Large intestine (tissue), 3 donors: ENCODE measurements at regions not wholly inside any gene's neighbourhood (a gene's known extent, or its start where the extent isn't known, plus 50 kb on each side); places are given as distances from the start of the nearest gene placed in this dataset.

Source experiments
- DNase-seq, 2 donors: peaks; one replicate each; pipeline versions ENCODE4 v3.0.0 to v3.0.0-alpha.2; 2013
- H3K27ac ChIP-seq: one replicate; pipeline ENCODE4 v1.5.1; 2013; ENCODE audit warnings: low read length
- H3K27me3 ChIP-seq: 2 replicates; pipeline ENCODE4 v1.6.1; 2013; ENCODE audit warnings: low read length; ENCODE audit not compliant: control insufficient read depth, insufficient read depth
- H3K36me3 ChIP-seq: 2 replicates; pipeline ENCODE4 v1.6.1; 2013; ENCODE audit warnings: low read length; ENCODE audit not compliant: control insufficient read depth, insufficient read depth
- H3K4me1 ChIP-seq: one replicate; pipeline ENCODE4 v1.6.1; 2013; ENCODE audit warnings: low read length; ENCODE audit not compliant: control insufficient read depth, insufficient read depth
- H3K4me3 ChIP-seq: one replicate; pipeline ENCODE4 v1.5.1; 2013; ENCODE audit warnings: low read length
- H3K9me3 ChIP-seq: one replicate; pipeline ENCODE4 v1.6.1; 2013; ENCODE audit warnings: mild to moderate bottlenecking, low read depth, low read length, moderate library complexity; ENCODE audit not compliant: control insufficient read depth
- WGBS: methylation state at CpG from one replicate; pipeline ENCODE4 v1.1.5; 2013; ENCODE audit warnings: low lambda C conversion rate; ENCODE audit not compliant: insufficient coverage; 5-methylcytosine and 5-hydroxymethylcytosine counted together

DNA sequence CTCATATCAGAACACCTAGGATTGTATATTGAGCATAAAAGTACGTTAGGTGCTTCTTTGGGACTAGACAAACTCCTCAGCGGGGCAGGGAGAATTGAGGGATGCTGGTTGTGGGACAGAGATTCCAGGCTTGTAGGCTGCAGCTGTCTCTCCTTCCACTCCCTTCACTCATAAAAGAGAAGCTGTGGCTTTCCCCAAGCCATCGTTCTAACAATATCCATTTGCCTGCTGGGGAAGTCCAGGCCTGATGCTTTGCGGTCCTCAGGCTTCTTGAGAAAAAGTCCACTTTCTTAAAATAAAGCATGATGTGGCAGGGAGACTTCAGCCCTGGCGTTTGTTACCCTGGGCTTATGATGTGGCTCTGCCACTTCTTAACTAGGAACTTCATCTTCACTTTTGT lies 129.3 kb upstream of the OSMR start:
- Histone ChIP-seq H3K4me3 (no peak overlapping the region), H3K27ac (no peak overlapping the region), H3K36me3 (no peaks in the 10 kb centered on the region), H3K4me1 (no peaks in the 10 kb centered on the region), H3K9me3 (no peaks in the 10 kb centered on the region), H3K27me3 (peaks cover 58% of the 10 kb centered on the region)
- DNase-seq, result no peak
- 0% methylated on average over 1 of the region's 5 CpGs for WGBS

DNA sequence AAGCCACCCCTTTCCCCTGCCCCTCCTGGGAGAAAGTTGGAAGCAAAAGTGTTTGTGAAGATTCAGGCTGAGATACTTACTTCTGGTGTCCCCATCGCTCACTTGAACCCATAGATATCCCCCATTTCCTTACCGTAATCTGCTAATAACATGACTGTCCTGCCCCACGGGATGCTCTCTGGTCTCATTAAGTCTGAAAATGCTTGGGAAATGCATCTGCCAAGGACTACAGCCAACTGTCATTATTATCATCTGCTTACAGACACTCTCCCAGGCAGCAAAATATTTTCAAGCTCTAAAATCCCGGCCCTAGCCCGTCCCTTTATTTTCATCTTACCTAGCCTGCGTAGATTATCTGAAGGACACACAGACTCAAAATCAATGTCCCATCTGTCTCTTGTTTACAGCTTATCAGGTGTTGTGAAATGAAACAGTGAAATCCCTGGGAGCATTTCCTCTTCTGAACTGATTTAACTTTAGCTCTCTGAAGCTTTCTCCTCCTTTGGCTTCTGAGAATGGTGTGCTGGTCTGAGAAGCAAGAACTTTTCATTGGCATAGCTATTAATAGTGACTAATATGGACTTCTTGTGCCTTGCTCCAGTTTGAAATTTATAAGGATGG lies 126.9 kb upstream of the OSMR start:
- H3K27ac ChIP-seq, result no peak overlapping the region

DNA sequence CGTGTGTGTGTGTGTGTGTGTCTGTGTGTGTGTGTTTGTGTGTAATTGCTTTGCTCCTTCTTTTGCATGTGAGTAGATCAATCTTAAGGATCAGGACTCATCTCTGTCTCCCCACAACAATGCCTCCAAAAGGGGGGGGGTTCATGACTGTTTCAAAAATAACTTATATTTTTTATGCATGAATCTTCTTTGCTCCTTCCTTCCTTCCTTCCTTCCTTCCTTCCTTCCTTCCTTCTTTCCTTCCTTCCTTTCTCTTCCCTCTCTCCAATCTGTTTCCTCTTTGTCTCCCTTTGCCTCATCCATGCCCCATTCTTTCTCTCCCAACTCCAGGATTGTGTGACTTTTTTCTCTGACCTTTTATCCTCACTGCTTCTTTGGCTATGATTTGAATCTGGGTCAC lies 126.4 kb upstream of the OSMR start:
- DNase-seq, result no peak
- WGBS, result no CpG with 5 or more reads among the region's 1 CpG
- H3K27ac ChIP-seq, result no peak overlapping the region
- H3K4me3 ChIP-seq, result no peak overlapping the region
- no peaks in the 10 kb centered on the region for H3K9me3 ChIP-seq
- H3K27me3 ChIP-seq, result peaks cover 51% of the 10 kb centered on the region
- H3K4me1 ChIP-seq, result no peaks in the 10 kb centered on the region
- no peaks in the 10 kb centered on the region for H3K36me3 ChIP-seq

More for the DNA sequence above, 126.9 kb upstream of the OSMR start:
- peak in 1 of 2 donors; percentile 13 for DNase-seq
- no peaks in the 10 kb centered on the region for H3K36me3 ChIP-seq
- no peaks in the 10 kb centered on the region for H3K4me1 ChIP-seq
- WGBS, result no CpG with 5 or more reads among the region's 6 CpGs
- H3K27me3 ChIP-seq, result peaks cover 56% of the 10 kb centered on the region
- H3K9me3 ChIP-seq, result no peaks in the 10 kb centered on the region
- no peak overlapping the region for H3K4me3 ChIP-seq

- Histone ChIP-seq H3K36me3 (no peaks in the 10 kb centered on the region), H3K4me1 (no peaks in the 10 kb centered on the region), H3K4me3 (no peak overlapping the region), H3K27me3 (peaks cover 51% of the 10 kb centered on the region), H3K27ac (no peak overlapping the region), H3K9me3 (no peaks in the 10 kb centered on the region)
- WGBS, result no CpG with 5 or more reads among the region's 3 CpGs
- DNase-seq, result no peak
Measured at GRCh38 chr5:38719916-38720315, 125.9 kb upstream of the OSMR start.

- 100% methylated on average over 2 of the region's 6 CpGs for WGBS
- no peak for DNase-seq
- Histone ChIP-seq H3K27ac (no peak overlapping the region), H3K36me3 (no peaks in the 10 kb centered on the region), H3K27me3 (peaks cover 58% of the 10 kb centered on the region), H3K9me3 (no peaks in the 10 kb centered on the region), H3K4me1 (no peaks in the 10 kb centered on the region), H3K4me3 (no peak overlapping the region)
Measured at GRCh38 chr5:38720554-38721361, 125.1 kb upstream of the OSMR start.

DNA sequence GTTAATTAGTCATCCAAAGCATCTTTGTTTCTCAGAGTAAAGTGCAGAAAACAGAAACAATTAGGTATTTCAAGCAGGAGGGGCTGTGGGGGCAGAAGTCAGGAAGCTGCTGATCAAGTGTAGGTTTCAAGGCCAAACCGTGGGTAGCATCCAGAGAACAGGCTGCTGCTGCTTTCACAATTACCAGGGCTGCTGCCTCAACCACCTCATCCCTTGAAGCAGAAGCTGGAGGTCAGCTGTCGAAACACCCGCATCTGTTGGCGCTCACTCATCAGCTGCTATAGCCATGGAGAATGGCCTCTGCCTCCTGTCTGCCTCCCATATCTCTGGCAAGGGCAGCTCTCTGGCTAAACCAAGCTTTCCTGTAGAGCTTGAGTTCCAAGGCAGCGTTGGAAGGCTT lies 122.9 kb upstream of the OSMR start:
- Histone ChIP-seq H3K27ac (no peak overlapping the region), H3K9me3 (no peaks in the 10 kb centered on the region), H3K4me3 (no peak overlapping the region), H3K36me3 (no peaks in the 10 kb centered on the region), H3K27me3 (peaks cover 54% of the 10 kb centered on the region), H3K4me1 (no peaks in the 10 kb centered on the region)
- no CpG with 5 or more reads among the region's 5 CpGs for WGBS
- DNase-seq, result no peak

DNA sequence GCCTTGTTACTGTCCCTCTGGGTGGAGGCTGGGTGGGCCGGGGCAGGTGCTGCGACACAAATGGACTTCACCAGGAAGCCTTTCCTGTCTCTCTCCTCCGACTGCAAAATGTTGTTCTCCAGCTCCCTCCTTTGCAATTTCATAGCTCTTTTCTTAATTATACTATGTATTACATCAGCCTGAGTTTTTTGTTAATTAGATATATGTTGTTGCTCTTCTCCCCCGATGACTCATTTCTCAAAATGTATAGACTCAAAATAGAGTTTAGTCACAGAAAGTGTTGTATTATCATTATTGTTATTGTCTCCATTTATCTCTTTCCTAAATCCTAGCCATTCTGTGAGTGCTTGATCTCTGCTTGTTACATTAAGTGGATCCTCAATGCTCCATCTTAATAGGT lies 122.4 kb upstream of the OSMR start:
- Histone ChIP-seq H3K27me3 (peaks cover 50% of the 10 kb centered on the region), H3K9me3 (no peaks in the 10 kb centered on the region), H3K36me3 (no peaks in the 10 kb centered on the region), H3K4me1 (no peaks in the 10 kb centered on the region), H3K4me3 (no peak overlapping the region), H3K27ac (no peak overlapping the region)
- 100% methylated on average over 1 of the region's 4 CpGs for WGBS
- DNase-seq, result no peak

GRCh38 chr5:38724301-38725030 lies 121.3 kb upstream of the OSMR start:
- H3K9me3 ChIP-seq, result no peaks in the 10 kb centered on the region
- no peak for DNase-seq
- WGBS, result no CpG with 5 or more reads among the region's 2 CpGs

DNA sequence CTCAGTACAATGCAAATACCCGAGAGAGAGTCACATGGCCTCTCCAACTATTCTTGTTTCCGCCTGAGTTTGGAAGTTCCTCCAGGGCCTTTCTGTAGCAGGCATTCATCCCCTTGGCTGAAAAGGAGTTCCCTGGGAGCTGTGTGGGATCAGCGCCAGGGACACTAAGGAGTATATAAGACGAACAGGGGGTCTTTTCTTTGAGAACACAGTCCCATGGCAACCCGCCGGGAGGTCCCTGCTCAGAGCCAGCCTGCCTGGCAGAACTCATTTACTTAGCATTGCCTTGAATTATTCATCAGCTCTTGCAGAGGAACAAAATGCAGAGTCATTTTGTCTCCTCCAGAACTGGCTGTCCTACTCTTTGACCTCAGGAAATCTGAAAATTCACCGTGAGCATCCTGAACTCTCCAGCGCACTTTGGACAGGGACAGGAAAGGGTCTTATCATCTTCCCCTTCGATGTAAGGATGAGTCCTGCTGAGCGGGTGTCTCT lies 120.4 kb upstream of the OSMR start:
- H3K9me3 ChIP-seq, result no peaks in the 10 kb centered on the region
- DNase-seq, result no peak
- H3K4me3 ChIP-seq, result no peak overlapping the region
- H3K27me3 ChIP-seq, result peaks cover 37% of the 10 kb centered on the region
- H3K4me1 ChIP-seq, result no peaks in the 10 kb centered on the region
- WGBS, result 61% methylated on average over 2 of the region's 10 CpGs
- H3K27ac ChIP-seq, result no peak overlapping the region
- H3K36me3 ChIP-seq, result no peaks in the 10 kb centered on the region

More at GRCh38 chr5:38724301-38725030, 121.3 kb upstream of the OSMR start:
- peaks cover 40% of the 10 kb centered on the region for H3K27me3 ChIP-seq
- H3K27ac ChIP-seq, result no peak overlapping the region
- H3K4me1 ChIP-seq, result no peaks in the 10 kb centered on the region
- no peaks in the 10 kb centered on the region for H3K36me3 ChIP-seq
- no peak overlapping the region for H3K4me3 ChIP-seq

- no peaks in the 10 kb centered on the region for H3K9me3 ChIP-seq
- no peaks in the 10 kb centered on the region for H3K4me1 ChIP-seq
- no peak overlapping the region for H3K4me3 ChIP-seq
- 100% methylated on average over 1 of the region's 3 CpGs for WGBS
- no peak for DNase-seq
- peaks cover 37% of the 10 kb centered on the region for H3K27me3 ChIP-seq
- H3K36me3 ChIP-seq, result no peaks in the 10 kb centered on the region
- H3K27ac ChIP-seq, result no peak overlapping the region
Measured at GRCh38 chr5:38726279-38726678, 119.5 kb upstream of the OSMR start.
